Stimulated activated CD4-positive, alpha-beta T cell treated with anti-CD3 and anti-CD28 coated beads, TNF-alpha, amount 100 ng/mL, for 24 hours (primary cell): ENCODE measurements at regions not wholly inside any gene's neighbourhood (a gene's known extent, or its start where the extent isn't known, plus 50 kb on each side); places are given as distances from the start of the nearest gene placed in this dataset.

Experiments
- DNase-seq, 3 experiments: peaks; one replicate each; pipeline ENCODE4 v3.0.0-alpha.2; 2020; ENCODE audit warnings: low read depth in 3 of 3

DNA sequence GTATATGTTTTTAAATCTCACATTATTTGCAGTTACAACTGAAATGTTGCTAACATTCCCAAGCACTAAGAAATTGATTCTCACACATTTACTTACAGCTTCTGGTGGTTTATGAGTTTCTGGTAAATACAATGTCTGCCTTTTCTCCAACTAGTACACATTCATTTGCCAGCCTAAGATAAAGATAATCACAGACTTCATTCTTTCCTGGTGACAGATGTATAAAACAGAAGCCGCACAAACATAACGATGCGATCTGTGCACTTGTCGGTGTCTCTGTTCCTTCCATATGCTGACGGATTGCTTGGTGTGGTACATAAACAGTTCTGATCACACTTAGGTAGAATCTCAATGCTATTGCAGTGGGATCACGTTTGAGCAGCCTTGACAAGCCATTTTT lies 100.4 kb upstream of the DDX18 start:
- no peak for DNase-seq

DNA sequence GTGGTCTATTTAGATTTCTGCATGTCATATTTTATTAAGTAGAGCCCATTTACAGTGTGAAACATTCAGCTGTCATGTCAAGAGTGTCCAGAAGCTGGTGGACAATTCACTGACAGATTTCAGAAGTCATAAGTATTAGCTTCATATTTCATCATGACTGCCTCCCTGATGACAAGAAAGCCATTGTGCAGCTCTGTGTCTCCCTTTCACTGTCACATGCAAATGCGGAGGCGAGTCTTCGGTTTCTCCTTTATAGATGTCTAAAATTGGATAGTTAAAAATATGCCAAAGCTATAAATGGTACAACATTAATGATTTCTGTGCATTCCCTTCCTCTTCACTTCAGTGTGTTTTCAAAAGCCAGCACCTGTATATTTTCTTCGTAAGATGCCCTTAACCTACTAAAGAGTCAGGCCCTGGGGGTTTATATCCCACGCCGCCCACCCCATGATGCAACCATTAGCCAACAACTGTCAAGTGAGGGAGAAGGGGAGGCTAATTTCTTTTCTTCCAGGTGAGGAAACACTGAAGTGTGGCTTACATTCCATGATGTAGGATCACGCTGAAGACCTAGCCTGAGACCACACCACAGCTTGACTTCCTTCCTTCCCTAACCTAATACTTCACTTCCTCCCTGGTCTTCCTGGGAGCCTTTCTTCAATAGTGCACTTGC lies 99.6 kb upstream of the DDX18 start:
- no peak for DNase-seq

DNA sequence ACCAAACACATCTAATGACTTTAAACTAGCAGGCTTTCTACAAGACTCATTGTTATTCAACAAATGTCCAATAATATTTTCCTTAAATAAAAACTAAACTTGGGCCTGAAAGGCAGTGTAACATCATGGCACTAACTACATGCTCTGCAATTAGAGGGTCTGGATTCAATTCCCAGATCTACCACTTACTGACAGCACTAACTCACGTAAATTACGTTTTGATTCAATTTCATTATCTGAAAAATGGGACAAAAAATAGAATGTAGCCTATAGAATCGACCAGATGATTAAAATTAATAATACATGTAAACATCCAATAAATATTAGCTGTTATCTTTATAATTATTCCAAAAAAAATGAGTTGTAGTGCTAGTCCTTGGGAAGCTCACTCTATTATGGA lies 98.0 kb upstream of the DDX18 start:
- no peak for DNase-seq

- no peak for DNase-seq
Measured at GRCh38 chr2:117717072-117717471, 97.4 kb upstream of the DDX18 start.

GRCh38 chr2:117718048-117718447 lies 96.4 kb upstream of the DDX18 start:
- no peak for DNase-seq

DNA sequence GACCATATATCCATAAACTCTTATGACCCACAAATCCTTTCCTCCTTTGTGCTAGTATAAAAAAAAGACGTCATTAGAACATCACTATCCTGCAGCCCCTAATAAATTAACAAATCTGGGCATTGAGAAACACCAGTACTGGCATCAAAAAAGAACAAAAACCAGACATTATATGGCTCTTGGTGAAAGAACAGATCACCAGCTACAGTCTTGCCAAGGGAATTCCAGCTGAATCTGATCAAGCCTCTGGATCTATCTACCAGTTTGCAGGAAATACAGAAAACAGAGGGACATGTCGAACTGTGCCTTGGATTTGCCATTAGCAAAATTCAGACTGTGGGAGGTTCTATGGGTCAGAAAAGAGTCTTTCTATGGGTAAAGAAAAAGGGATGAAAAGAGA lies 93.7 kb upstream of the DDX18 start:
- no peak for DNase-seq

GRCh38 chr2:117723483-117723882 lies 91.0 kb upstream of the DDX18 start:
- no peak for DNase-seq

DNA sequence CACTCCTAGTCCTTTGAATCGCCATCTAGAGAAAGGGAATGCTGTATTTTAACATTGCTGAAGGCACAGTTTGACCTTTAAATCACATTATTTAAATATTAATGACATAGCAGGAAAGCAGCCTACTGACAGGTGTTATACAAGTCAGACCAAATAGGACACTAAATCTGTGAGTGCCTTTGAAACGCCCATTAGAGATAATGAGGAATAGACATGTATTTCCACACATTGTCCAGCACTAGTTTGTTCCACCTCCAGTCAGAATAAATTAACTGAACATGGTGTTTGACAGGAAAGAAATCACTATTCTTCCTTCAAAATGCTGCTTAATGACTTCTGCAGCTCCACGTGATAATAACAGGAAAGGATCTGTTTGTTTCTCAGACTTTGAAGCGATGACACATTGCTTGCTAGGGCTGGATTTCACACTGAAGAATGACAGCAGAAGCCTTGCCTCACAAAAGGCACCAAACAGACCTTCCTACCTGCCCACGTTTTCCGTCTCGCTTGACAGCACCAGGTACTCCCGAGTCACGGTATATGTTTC lies 90.5 kb upstream of the DDX18 start:
- DNase-seq = no peak

DNA sequence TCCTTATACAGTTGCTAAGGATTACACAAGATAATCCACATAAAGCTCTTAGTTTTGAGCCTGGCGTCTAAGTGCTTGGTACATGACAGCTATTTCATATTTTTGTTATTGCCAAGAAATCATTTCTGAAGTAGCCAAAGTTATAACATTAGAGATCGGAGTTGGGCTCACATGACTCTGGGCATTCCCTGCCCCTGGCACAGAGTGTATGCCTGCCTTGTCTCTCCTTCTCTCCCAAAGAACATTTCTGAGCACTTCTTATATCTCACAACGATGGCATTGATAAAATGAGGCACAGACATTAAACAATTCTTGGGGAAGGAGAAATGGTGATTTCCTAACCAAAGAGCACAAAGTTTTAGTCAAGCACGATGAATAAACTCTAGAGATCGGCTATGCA lies 87.7 kb upstream of the DDX18 start:
- no peak for DNase-seq

- no peak for DNase-seq
Measured at GRCh38 chr2:117737846-117738245, 76.6 kb upstream of the DDX18 start.

- DNase-seq = no peak
Measured at GRCh38 chr2:117738991-117739839, 75.3 kb upstream of the DDX18 start.

- no peak for DNase-seq
Measured at GRCh38 chr2:117745537-117745936, 69.0 kb upstream of the DDX18 start.

GRCh38 chr2:117755768-117756167 lies 58.7 kb upstream of the DDX18 start:
- no peak for DNase-seq

DNA sequence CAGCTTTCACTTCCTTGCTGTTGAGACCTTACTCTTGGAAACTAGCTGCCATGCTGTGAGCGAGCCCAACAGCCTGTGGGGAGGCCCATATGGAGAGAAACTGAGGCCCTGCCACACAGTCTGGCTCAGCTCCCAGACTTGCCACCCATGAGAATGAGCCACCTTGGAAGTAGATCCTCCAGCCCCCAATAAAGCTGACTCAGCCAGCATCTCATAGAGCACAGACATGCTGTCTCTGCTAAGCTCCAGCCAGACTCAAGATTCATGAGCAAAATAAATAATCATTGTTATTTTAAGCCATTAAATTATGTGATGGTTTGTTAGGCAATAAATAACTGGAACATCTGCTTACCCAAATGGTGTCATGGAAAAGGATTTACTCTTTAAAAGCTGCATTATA lies 53.6 kb upstream of the DDX18 start:
- no peak for DNase-seq

GRCh38 chr2:117762454-117762853 lies 52.0 kb upstream of the DDX18 start:
- no peak for DNase-seq

- DNase-seq = no peak
Measured at GRCh38 chr2:117763804-117764203, 50.7 kb upstream of the DDX18 start.
